HG02623 (cell line): ENCODE measurements at regions not wholly inside any gene's neighbourhood (a gene's known extent, or its start where the extent isn't known, plus 50 kb on each side); places are given as distances from the start of the nearest gene placed in this dataset.
"Not testable (repeated sequence)": the region's sequence is repeated elsewhere in the genome, so short reads cannot be mapped to it uniquely, and the experiment has no call there.

Experiments used
- ATAC-seq: cut with Tn5 transposase; IDR thresholded peaks from one replicate; pipeline ENCODE4 v1.9.1; 2021; ENCODE audit warnings: moderate library complexity; ENCODE audit not compliant: unreplicated experiment

GRCh38 chr4:77501240-77501639 lies 104.4 kb upstream of the CXCL13 start:
- ATAC-seq: no peak

DNA sequence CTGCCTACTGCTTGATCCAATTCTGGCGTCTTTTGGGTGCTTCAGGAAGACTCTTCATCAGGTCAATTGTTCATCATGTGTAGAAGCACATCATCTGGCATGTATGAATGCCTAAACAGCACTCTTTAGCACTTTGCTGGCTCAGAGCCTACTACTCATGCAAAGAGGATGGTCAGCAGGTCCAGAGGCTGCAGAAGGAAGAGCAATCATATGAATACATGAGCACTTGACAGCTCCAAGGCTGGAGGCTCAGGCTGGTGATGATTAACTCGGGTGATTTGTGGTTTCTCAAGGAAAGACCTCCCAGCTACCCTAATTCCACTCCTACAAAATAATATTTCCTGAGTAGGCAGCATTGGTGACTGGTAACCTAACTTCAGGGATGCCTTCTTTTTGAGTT lies 103.8 kb upstream of the CXCL13 start:
- ATAC-seq: no peak

- no peak for ATAC-seq
Measured at GRCh38 chr4:77504407-77504806, 101.2 kb upstream of the CXCL13 start.

- no peak for ATAC-seq
Measured at GRCh38 chr4:77505275-77505957, 100.2 kb upstream of the CXCL13 start.

DNA sequence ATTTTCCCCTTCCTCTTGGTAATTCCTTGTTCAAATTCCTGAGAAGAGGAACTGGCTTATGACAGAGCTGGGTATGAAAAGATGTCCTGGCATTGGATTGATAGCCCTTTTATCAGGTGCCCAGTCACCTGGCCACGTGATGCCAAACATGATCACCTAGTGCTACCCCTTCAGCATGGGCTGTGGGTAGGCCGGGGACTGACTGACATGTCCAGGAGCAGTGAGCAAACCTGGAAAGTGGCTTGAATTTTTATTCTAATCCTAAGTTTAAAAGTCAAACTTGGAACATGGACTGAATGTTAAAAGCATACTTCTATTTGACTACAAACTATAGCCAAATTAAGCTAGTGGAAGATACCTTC lies 99.7 kb upstream of the CXCL13 start:
- no peak for ATAC-seq

GRCh38 chr4:77510367-77510766 lies 95.3 kb upstream of the CXCL13 start:
- no peak for ATAC-seq

GRCh38 chr4:77525538-77525937 lies 80.1 kb upstream of the CXCL13 start:
- ATAC-seq: no peak

DNA sequence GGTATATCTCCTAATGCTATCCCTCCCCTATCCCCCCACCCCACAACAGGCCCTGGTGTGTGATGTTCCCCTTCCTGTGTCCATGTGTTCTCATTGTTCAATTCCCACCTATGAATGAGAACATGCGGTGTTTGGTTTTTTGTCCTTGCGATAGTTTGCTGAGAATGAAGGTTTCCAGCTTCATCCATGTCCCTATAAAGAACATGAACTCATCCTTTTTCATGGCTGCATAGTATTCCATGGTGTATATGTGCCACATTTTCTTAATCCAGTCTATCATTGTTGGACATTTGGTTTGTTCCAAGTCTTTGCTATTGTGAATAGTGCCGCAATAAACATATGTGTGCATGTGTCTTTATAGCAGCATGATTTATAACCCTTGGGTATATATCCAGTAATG lies 77.7 kb upstream of the CXCL13 start:
- ATAC-seq: not testable (repeated sequence)

GRCh38 chr4:77538144-77538543 lies 67.5 kb upstream of the CXCL13 start:
- no peak for ATAC-seq

GRCh38 chr4:77538574-77539157 lies 67.0 kb upstream of the CXCL13 start:
- ATAC-seq: no peak
